K562 (cell line): ENCODE measurements at regions not wholly inside any gene's neighbourhood (a gene's known extent, or its start where the extent isn't known, plus 50 kb on each side); places are given as distances from the start of the nearest gene placed in this dataset.

Source experiments
- ATAC-seq: fragments of 200-7000 bp; cut with Tn5 transposase; 3 replicates; pipeline ENCODE4 v1.9.1; 2020; ENCODE audit warnings: moderate library complexity
- BruUV-seq: library from RNA; stranded (reverse); fragments of 400-500 nt; replicated peaks from 2 replicates; lab custom pipeline; 2021; lab: Mats Ljungman, UMichigan
- CTCF ChIA-PET: fragments of 300-600 bp; formaldehyde crosslinking; extraction: SDS; loops from one replicate; lab custom pipeline; 2021; ENCODE audit warnings: low intra/inter-chr PET ratio; lab: Yijun Ruan, JAX
- POLR2A ChIA-PET: fragments of 300-600, 350-650 bp; sonication (Branson Sonifier 250); formaldehyde crosslinking; extraction: SDS; loops from one replicate; lab custom pipeline; 2021; ENCODE audit warnings: antibody characterized with exemption, inconsistent platforms; lab: Yijun Ruan, JAX
- DNase-seq, 4 experiments: peaks; one replicate each; pipeline versions ENCODE4 v3.0.0 to v3.0.0-alpha.2; 2011 to 2018; ENCODE audit warnings: low spot score in 3 of 4, mixed read lengths in 3 of 4; ENCODE audit errors: extremely low read depth in 1 of 4
- FAIRE-seq: peaks from 2 replicates; lab custom pipeline; 2011; peaks lifted over from hg19 to GRCh38; lab: Jason Lieb, UNC
- H2AFZ ChIP-seq: 2 replicates; pipeline ENCODE4 v1.6.0; 2011; ENCODE audit warnings: low read depth, low read length, control low read depth, inconsistent platforms
- H3K27ac ChIP-seq: fragments of 200-600 bp; 3 replicates; pipeline ENCODE4 v1.8.0; 2011; ENCODE audit warnings: low read depth, mild to moderate bottlenecking, control low read depth, inconsistent platforms, low read length, moderate library complexity, mixed read lengths; ENCODE audit errors: extremely low read depth
- H3K27me3 ChIP-seq, 2 experiments: fragments of 300-600 bp in 1 of 2; 2 replicates in 1 of 2; 3 replicates in 1 of 2; pipeline versions ENCODE4 v1.6.0 to v1.8.0; 2011; ENCODE audit warnings: inconsistent platforms in 2 of 2, low read length in 2 of 2, mild to moderate bottlenecking in 1 of 2, mixed read lengths in 1 of 2, moderate library complexity in 1 of 2; ENCODE audit not compliant: control insufficient read depth in 2 of 2, insufficient read depth in 2 of 2
- H3K36me3 ChIP-seq: fragments of 300-600 bp; 3 replicates; pipeline ENCODE4 v1.8.0; 2011; ENCODE audit warnings: mild to moderate bottlenecking, low read length, inconsistent platforms; ENCODE audit not compliant: control insufficient read depth, insufficient read depth
- H3K4me1 ChIP-seq, 2 experiments: fragments of 200-600 bp in 1 of 2; replicated peaks in 1 of 2; 2 replicates in 1 of 2; 3 replicates in 1 of 2; pipeline versions ENCODE4 v1.5.1 to v1.8.0; 2011; ENCODE audit warnings: inconsistent platforms in 2 of 2, low read length in 2 of 2, mild to moderate bottlenecking in 1 of 2, mixed read lengths in 1 of 2, moderate library complexity in 1 of 2; ENCODE audit not compliant: control insufficient read depth in 2 of 2, insufficient read depth in 2 of 2
- H3K4me2 ChIP-seq: 2 replicates; pipeline ENCODE4 v1.6.1; 2011; ENCODE audit warnings: low read length, control low read depth, inconsistent platforms, mixed read lengths; ENCODE audit not compliant: insufficient read depth
- H3K4me3 ChIP-seq: fragments of 200-600 bp; sonication (generic), shearing (Covaris generic); 2 replicates; pipeline ENCODE4 v1.5.1; 2016; ENCODE audit warnings: control low read depth, inconsistent platforms
- H3K79me2 ChIP-seq: fragments of 200-600 bp; 3 replicates; pipeline ENCODE4 v1.8.0; 2011; ENCODE audit warnings: low read length, inconsistent platforms; ENCODE audit not compliant: control insufficient read depth, insufficient read depth
- H3K9ac ChIP-seq, 2 experiments: 2 replicates each; pipeline versions ENCODE4 v1.6.0 to v1.6.1; 2011; ENCODE audit warnings: low read depth in 2 of 2, low read length in 2 of 2, control low read depth in 1 of 2, inconsistent platforms in 1 of 2, mild to moderate bottlenecking in 1 of 2, mixed read lengths in 1 of 2; ENCODE audit not compliant: insufficient read depth in 1 of 2
- H3K9me1 ChIP-seq: one replicate; pipeline ENCODE4 v1.6.0; 2011; ENCODE audit warnings: inconsistent platforms, mild to moderate bottlenecking, low read length, moderate library complexity; ENCODE audit not compliant: control insufficient read depth, insufficient read depth
- H3K9me3 ChIP-seq: replicated peaks from 2 replicates; pipeline ENCODE4 v1.5.1; 2011; ENCODE audit warnings: low read depth, low read length, inconsistent platforms; ENCODE audit not compliant: control insufficient read depth, insufficient read depth
- H4K20me1 ChIP-seq: replicated peaks from 2 replicates; pipeline ENCODE4 v1.6.1; 2011; ENCODE audit warnings: low read length, inconsistent platforms, mixed read lengths; ENCODE audit not compliant: control insufficient read depth, insufficient read depth
- CREBBP ChIP-seq: IDR thresholded peaks from one replicate; pipeline ENCODE4 v1.6.1; 2012; ENCODE audit warnings: low read depth, mild to moderate bottlenecking, control low read depth, inconsistent platforms, low read length
- GTF2E2 ChIP-seq: fragments of 200-800 bp; sonication (Bioruptor generic); IDR thresholded peaks from 2 replicates; pipeline ENCODE4 v1.6.1; 2016; ENCODE audit warnings: missing genetic modification characterization, missing compliant biosample characterization
- MAFF ChIP-seq: IDR thresholded peaks from 2 replicates; pipeline ENCODE4 v1.6.1; 2012; ENCODE audit warnings: low read length, improper control_type of control experiment
- POLR3A ChIP-seq: IDR thresholded peaks from 2 replicates; pipeline ENCODE4 v1.6.1; 2011; ENCODE audit warnings: borderline replicate concordance, mild to moderate bottlenecking, moderate library complexity; ENCODE audit not compliant: insufficient read length, insufficient read depth; ENCODE audit errors: extremely low read depth
- RHOXF2B ChIP-seq: fragments of 250-450 bp; sonication (Bioruptor Pico); conservative IDR thresholded peaks from 2 replicates; pipeline ENCODE4 v1.5.1; 2021
- XRCC3 ChIP-seq: fragments of 450-650 bp; IDR thresholded peaks from 2 replicates; pipeline ENCODE4 v1.6.1; 2017; ENCODE audit warnings: mild to moderate bottlenecking, moderate library complexity
- ZBTB11 ChIP-seq, 3 experiments: fragments of 200-800 bp in 1 of 3; fragments of 250-450 bp in 1 of 3; fragments of 450-650 bp in 1 of 3; sonication (Bioruptor Pico) in 1 of 3; sonication (Bioruptor generic) in 1 of 3; formaldehyde crosslinking in 1 of 3; IDR thresholded peaks; 2 replicates each; pipeline versions ENCODE4 v1.6.1 to v1.8.0; 2016 to 2022; ENCODE audit warnings: mild to moderate bottlenecking in 2 of 3, missing genetic modification characterization in 2 of 3, missing compliant biosample characterization in 1 of 3, moderate library complexity in 1 of 3
- ZNF239 ChIP-seq: fragments of 250-450 bp; sonication (Bioruptor Pico); IDR thresholded peaks from 2 replicates; pipeline ENCODE4 v1.4.0; 2020; ENCODE audit warnings: mild to moderate bottlenecking
- WGBS: fragments of 100-300 bp; shearing (Covaris generic); methylation state at CpG from one replicate; pipeline ENCODE4 v1.1.6; 2016; ENCODE audit warnings: low coverage, mixed read lengths; ENCODE audit not compliant: insufficient coverage; ENCODE audit errors: missing lambda C conversion rate; 5-methylcytosine and 5-hydroxymethylcytosine counted together
- in situ Hi-C: fragments of 300-500 bp; cut with MboI; formaldehyde crosslinking; loops from 4 replicates; pipeline ENCODE4 v1.15.0; 2018; ENCODE audit warnings: inconsistent platforms, mixed read lengths
- intact Hi-C: fragments of 100-400 bp; cut with micrococcal nuclease; formaldehyde crosslinking; loops from 2 replicates; pipeline ENCODE4 v1.14.2; 2022

GRCh38 chr17:36813957-36814563 is 123.2 kb upstream of the LHX1 start:
- no peak overlapping the region for H3K27ac ChIP-seq
- intact Hi-C loops, result no loop called here
- no peaks in the 10 kb centered on the region for H3K79me2 ChIP-seq
- no peak overlapping the region for H3K4me2 ChIP-seq
- H3K4me3 ChIP-seq, result no peak overlapping the region
- in situ Hi-C loops, result no loop called here
- no peak for ATAC-seq
- H3K4me1 ChIP-seq, result no peaks in the 10 kb centered on the region
- 6% methylated on average over 13 of the region's 18 CpGs for WGBS
- H3K27me3 ChIP-seq, result peaks cover 22 to 78% of the 10 kb centered on the region in 2 experiments
- no peak for FAIRE-seq
- no TSS peak for BruUV-seq
- no peaks in the 10 kb centered on the region for H3K36me3 ChIP-seq
- POLR2A ChIA-PET, result no interaction called here
- H2AFZ ChIP-seq, result no peak overlapping the region
- DNase-seq, result no peak
- TF ChIP-seq ZBTB11 (CRISPR knock-in tag; IDR thresholded peaks at IDR 0.05) (no peak), CREBBP (no peak), ZNF239 (CRISPR knock-in tag) (no peak), MAFF (no peak), XRCC3 (no peak), POLR3A (no peak), RHOXF2B (CRISPR knock-in tag) (no peak), GTF2E2 (no peak)
- no peak overlapping the region for H3K9ac ChIP-seq
- no peaks in the 10 kb centered on the region for H3K9me1 ChIP-seq
- H4K20me1 ChIP-seq, result peaks cover 19% of the 10 kb centered on the region; the same call in 1 of the 2 replicates
- CTCF ChIA-PET, result no interaction called here
- H3K9me3 ChIP-seq, result no peaks in the 10 kb centered on the region
